IMR-90 (cell line): ENCODE measurements at regions not wholly inside any gene's neighbourhood (a gene's known extent, or its start where the extent isn't known, plus 50 kb on each side); places are given as distances from the start of the nearest gene placed in this dataset.

Source experiments
- MAZ ChIP-seq: IDR thresholded peaks from 2 replicates; pipeline ENCODE4 v1.6.1; 2012; ENCODE audit warnings: low read depth, mild to moderate bottlenecking, low read length, improper control_type of control experiment, moderate library complexity, borderline replicate concordance
- POLR2A ChIP-seq: IDR thresholded peaks from 2 replicates; pipeline ENCODE4 v1.6.1; 2012; ENCODE audit warnings: mild to moderate bottlenecking, low read depth, low read length
- TF ChIP-seq, protein P1 (sequence below): conservative IDR thresholded peaks from 2 replicates; pipeline ENCODE4 v1.5.1; 2012; ENCODE audit warnings: mild to moderate bottlenecking, low read depth, low read length, improper control_type of control experiment

DNA sequence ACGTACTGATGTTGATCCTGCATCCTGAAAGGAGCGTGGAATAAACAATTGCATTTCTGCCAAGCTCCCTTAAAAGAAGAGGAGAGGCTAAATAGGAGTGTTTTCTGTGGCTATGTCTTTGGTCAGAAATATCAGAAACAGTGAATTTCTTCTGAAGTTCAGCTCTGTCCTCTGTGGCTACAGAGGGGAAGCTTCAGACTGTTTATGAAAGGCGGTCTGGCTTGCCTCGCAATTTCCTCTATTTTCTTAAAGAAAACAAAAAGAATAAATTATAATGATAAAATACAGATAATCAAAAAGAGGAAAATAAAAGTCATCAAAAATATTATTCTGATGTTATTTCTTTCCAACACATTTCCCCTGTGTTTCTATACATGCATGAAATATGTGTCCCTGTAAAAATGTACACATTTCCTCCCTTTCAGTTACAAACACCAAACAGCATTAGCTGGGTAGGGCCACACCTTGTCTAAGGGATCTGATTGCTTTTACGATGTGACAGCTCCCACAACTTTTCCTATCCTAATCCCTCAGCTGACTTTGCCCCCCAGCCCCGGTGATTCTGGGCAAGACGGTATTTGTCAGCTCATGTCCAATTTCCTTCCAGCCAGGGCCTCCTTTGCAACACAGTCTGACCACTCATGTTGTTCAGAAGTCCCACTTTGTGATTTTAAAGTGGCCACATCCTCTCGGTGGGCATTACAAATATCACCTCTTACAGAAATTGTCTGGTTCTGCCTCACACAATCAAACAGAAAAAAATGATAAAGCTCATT, 439.0 kb downstream of the HS3ST3B1 start:
- TF ChIP-seq, protein P1, sequence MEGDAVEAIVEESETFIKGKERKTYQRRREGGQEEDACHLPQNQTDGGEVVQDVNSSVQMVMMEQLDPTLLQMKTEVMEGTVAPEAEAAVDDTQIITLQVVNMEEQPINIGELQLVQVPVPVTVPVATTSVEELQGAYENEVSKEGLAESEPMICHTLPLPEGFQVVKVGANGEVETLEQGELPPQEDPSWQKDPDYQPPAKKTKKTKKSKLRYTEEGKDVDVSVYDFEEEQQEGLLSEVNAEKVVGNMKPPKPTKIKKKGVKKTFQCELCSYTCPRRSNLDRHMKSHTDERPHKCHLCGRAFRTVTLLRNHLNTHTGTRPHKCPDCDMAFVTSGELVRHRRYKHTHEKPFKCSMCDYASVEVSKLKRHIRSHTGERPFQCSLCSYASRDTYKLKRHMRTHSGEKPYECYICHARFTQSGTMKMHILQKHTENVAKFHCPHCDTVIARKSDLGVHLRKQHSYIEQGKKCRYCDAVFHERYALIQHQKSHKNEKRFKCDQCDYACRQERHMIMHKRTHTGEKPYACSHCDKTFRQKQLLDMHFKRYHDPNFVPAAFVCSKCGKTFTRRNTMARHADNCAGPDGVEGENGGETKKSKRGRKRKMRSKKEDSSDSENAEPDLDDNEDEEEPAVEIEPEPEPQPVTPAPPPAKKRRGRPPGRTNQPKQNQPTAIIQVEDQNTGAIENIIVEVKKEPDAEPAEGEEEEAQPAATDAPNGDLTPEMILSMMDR: no peak
- TF ChIP-seq POLR2A: no peak
- no peak for TF ChIP-seq MAZ
